ENCODE measurements at regions not wholly inside any gene's neighbourhood (a gene's known extent, or its start where the extent isn't known, plus 50 kb on each side); places are given as distances from the start of the nearest gene placed in this dataset.
"Not testable (repeated sequence)": the region's sequence is repeated elsewhere in the genome, so short reads cannot be mapped to it uniquely, and the experiment has no call there.

DNA sequence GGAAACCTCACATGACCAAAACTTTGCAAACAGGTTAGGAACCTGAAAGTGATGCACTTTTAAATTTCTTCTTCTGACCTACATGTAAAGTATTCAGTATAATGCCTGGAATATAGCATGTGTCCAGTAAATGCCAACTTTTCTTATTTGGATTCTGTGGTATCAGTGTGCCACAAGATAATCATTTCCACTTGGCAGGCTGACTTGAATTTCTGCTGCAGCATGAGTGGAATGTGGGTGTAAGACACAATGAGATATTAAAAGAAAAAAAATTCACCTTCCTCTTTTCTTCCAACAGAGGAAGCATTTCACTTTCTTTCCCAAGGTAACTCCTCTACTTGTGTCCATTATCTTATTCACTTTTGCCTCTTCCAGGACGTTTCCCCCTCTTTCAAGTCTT, 141.9 kb upstream of the PRKD1 start:
- no peak for DNase-seq (ENCODE audit: low spot score)

DNA sequence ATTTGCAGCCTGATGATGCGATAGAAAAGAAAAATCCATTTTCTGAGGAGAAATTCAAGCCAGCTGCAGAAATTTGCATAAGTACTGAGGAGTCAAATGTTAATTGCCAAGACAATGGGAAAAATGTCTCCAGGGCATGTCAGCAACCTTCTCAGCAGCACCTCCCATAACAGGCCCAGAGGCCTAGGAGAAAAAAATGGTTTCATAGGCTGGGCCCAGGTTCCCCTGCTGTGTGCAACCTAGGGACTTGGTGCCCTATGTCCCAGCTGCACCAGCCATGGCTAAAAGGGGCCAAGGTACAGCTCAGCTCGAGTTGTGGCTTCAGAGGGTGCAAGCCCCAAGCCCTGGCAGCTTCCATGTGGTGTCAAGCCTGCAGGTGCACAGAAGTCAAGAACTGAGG, 144.8 kb upstream of the PRKD1 start:
- DNase-seq (ENCODE audit: low spot score), result not testable (repeated sequence)

- DNase-seq (ENCODE audit: low spot score), result no peak
These were observed 150.3 kb upstream of the PRKD1 start for GRCh38 chr14:30077946-30078345.

- no peak for DNase-seq (ENCODE audit: low spot score)
These were observed 151.3 kb upstream of the PRKD1 start for GRCh38 chr14:30078811-30079402.

DNA sequence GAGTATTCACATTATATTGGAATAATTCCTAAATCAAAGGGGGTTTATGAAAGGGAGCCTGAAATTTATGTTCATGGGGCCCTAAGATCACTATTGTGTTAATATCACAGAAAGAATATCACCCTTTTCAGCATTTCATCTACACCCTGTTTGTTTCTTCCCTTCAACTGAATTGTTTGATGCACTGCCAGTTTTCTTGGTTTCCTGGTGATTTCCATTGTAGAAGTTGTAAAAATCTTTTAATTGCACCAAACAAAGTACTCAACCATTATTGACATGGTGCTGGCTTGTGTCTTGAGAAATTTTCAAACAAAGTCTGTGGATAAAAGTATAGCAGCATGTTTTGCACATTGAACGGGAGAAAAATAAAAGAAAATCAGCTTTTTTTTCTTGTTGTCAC, 154.8 kb upstream of the PRKD1 start:
- DNase-seq (ENCODE audit: low spot score), result no peak

DNA sequence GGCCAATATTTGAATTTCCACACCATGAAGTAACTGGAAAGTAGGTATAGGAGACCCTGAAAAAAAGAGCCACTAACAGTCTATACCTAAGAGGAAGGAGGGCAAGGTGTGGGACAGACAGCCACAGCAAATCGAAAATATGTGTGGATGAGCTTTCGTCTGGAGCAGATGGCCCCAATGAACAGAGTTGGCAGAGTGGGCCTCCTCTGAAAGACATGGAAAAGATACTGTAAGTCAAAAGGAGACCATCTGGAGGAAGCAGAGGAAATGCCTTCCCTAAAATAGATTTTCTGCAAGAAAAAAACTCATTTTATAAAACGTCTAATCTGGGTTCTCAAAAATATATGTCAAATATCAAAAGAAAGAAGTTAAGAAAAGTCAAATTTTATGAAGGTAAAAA, 157.2 kb upstream of the PRKD1 start:
- DNase-seq (ENCODE audit: low spot score), result no peak

DNA sequence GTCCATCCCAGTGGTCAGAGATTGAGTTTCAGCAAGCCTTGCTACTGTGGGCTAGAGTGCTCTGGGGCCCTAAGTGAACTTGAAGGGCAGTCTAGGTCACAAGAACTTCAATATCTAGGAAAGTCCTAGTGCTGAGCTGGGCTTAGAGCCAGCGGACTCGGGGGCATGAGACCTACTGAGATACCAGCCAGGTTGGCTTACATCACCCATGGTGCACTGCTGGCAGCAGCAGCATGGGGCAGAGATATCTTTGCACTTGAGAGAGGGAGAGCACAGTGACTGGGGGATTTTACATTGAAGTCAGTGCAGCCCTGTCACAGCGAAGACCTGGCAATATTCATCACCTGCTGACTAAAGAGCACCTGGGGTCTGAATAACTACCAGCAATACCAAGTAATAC, 158.3 kb upstream of the PRKD1 start:
- no peak for DNase-seq (ENCODE audit: low spot score)

- DNase-seq (ENCODE audit: low spot score), result no peak
These were observed 161.0 kb upstream of the PRKD1 start for GRCh38 chr14:30088620-30089019.

- no peak for DNase-seq (ENCODE audit: low spot score)
These were observed 181.5 kb upstream of the PRKD1 start for GRCh38 chr14:30108975-30109700.

GRCh38 chr14:30114051-30114450, 186.4 kb upstream of the PRKD1 start:
- DNase-seq (ENCODE audit: low spot score), result peak; percentile 29

DNA sequence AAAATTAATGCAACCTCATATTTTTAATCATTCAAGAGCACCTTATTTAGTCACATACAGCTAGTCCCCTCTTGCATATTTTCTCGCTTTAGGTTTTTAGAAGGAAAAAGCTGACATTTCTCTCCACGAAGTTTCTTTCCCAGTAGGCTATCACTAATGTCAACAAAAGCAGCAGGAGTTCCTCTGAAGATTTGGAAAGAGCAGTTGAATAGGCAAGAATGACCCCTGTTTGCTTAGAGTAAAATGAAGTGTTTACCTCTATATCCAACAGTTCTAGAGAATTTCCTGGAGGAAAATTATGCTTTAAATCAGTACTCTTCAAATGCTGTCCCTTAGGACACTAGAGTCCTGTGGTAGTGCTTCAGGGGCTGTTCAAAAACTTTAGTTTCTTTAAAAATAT, 188.1 kb upstream of the PRKD1 start:
- DNase-seq (ENCODE audit: low spot score), result no peak

GRCh38 chr14:30118992-30119640, 191.5 kb upstream of the PRKD1 start:
- DNase-seq (ENCODE audit: low spot score), result no peak

DNA sequence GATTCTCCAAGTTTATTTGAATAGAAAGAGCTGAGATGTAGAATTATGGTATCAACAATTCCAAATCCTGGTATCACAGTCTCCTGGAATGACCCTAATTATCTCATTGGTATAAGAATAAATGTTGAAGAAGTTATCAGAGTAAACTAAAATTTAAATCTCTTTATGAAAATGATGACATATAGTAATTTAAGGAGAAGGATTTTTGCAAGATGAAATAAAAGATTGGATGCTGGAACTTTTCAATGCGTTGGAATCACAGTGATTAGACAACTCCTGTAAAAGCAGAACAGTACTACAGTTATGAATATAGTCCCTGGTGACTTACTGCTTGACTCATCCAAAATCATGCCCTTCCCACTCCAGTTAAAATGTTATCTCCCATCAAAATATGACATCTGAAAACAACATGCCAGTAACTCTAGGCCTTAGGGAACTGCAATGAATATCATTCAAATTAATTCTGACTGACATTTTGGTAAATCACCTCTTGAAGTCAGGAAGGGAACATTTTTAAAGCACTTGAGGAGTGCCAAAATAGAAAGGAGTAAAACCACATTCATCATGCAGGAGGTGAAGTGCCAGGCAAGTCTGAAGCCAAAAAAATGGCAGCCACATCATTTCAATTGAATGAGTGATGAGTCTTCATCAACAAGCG, 197.8 kb upstream of the PRKD1 start:
- DNase-seq (ENCODE audit: low spot score), result no peak

DNA sequence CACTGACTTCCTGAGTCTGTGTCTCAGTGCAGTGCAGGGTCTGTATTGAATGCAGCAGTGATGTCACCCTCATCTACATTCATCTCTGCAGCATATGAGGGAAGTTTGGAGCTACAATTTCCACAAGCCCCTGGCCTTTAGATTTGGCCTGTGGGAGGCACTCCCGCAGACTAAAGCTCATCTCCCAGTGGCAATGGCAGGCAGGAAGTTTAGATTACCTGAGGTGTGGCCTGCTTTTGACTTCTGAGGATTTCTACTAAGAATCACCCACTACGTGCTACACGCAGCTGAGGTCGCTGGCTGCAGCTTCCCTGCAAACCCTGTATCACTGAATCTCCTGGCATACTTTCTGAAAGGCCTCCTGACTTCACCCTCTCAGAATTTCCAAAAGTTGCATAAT, 202.2 kb upstream of the PRKD1 start:
- DNase-seq (ENCODE audit: low spot score), result no peak

DNA sequence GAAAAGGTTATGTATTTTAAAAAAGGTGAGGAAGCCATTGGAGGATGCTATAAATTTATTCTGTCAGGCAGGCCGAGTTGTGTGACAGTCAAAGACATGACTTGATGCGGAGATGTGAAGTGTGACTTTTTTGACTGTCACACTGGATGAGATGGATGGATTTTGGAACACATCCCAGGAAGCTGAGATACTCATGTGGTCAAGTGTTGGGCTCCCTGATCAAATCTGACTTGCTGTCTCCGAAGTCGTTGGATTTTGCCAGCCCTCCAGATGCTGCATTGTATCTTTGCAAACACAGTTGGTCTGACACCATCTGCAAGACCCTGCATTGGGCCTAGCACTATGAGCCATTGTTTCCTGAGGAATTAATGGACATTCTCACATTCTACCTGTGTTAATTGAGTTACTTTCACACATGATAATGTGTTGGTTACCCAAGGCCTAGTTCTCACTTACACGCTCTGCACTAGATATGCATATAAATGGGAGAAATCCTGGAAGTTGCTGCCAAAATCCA, 204.0 kb upstream of the PRKD1 start:
- DNase-seq (ENCODE audit: low spot score), result no peak

- DNase-seq (ENCODE audit: low spot score), result no peak
These were observed 204.5 kb upstream of the PRKD1 start for GRCh38 chr14:30132196-30132595.

DNA sequence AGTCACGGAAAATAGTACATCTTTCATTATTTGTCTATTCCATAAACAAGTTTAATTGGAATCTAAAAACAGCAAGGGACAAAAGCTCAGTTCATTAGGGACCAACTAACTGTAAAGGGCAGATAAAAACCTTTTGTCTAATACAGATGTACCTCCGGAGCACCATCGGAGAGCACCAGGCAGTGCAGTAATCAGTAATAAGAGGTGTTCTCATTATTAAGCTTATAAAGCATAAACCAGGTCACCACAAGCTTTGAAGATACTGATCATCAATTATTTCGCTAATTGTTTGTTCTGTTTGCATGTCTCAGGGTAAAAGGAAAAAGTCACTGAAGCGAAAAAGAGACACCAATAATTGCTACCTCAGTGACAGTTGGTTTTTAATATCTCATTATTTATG, 207.3 kb upstream of the PRKD1 start:
- no peak for DNase-seq (ENCODE audit: low spot score)

GRCh38 chr14:30138567-30138966, 210.9 kb upstream of the PRKD1 start:
- DNase-seq (ENCODE audit: low spot score), result no peak

GRCh38 chr14:30142216-30142615, 214.6 kb upstream of the PRKD1 start:
- DNase-seq (ENCODE audit: low spot score), result no peak

- DNase-seq (ENCODE audit: low spot score), result no peak
These were observed 216.0 kb upstream of the PRKD1 start for GRCh38 chr14:30143627-30144026.

GRCh38 chr14:30153717-30154116, 226.1 kb upstream of the PRKD1 start:
- peak; percentile 67 for DNase-seq (ENCODE audit: low spot score)

- no peak for DNase-seq (ENCODE audit: low spot score)
These were observed 228.9 kb upstream of the PRKD1 start for GRCh38 chr14:30156571-30156970.
